Fibroblast of lung (primary cell): ENCODE measurements at regions not wholly inside any gene's neighbourhood (a gene's known extent, or its start where the extent isn't known, plus 50 kb on each side); places are given as distances from the start of the nearest gene placed in this dataset.

Experiments used
- DNase-seq, 2 donors: peaks; one replicate each; pipeline versions ENCODE4 v3.0.0 to v3.0.0-alpha.2; 2010; ENCODE audit warnings: low read depth in 2 of 2
- H2AFZ ChIP-seq: 2 replicates; pipeline ENCODE4 v1.5.1; 2012; ENCODE audit warnings: low read length, control low read depth, inconsistent platforms
- H3K27ac ChIP-seq: 2 replicates; pipeline ENCODE4 v1.5.1; 2011; ENCODE audit warnings: low read length, control low read depth; ENCODE audit not compliant: insufficient read depth
- H3K27me3 ChIP-seq: 2 replicates; pipeline ENCODE4 v1.5.1; 2011; ENCODE audit warnings: mild to moderate bottlenecking, low read length; ENCODE audit not compliant: control insufficient read depth, insufficient read depth
- H3K36me3 ChIP-seq: 2 replicates; pipeline ENCODE4 v1.5.1; 2011; ENCODE audit warnings: low read length; ENCODE audit not compliant: control insufficient read depth, insufficient read depth
- H3K4me1 ChIP-seq: 2 replicates; pipeline ENCODE4 v1.5.1; 2011; ENCODE audit warnings: low read length; ENCODE audit not compliant: control insufficient read depth, insufficient read depth; ENCODE audit errors: extremely low read depth
- H3K4me2 ChIP-seq: 2 replicates; pipeline ENCODE4 v1.5.1; 2011; ENCODE audit warnings: low read length, control low read depth; ENCODE audit not compliant: insufficient read depth; ENCODE audit errors: extremely low read depth
- H3K4me3 ChIP-seq, 4 experiments: fragments of 200-600 bp in 1 of 4; sonication (generic) in 1 of 4; replicated peaks in 1 of 4; 2 replicates each; pipeline ENCODE4 v1.5.1; 2011 to 2016; ENCODE audit warnings: low read length in 4 of 4, low read depth in 3 of 4, mild to moderate bottlenecking in 3 of 4, control low read depth in 2 of 4, inconsistent platforms in 1 of 4, mixed read lengths in 1 of 4; ENCODE audit not compliant: insufficient read depth in 1 of 4; ENCODE audit errors: control extremely low read depth in 1 of 4
- H3K79me2 ChIP-seq: 2 replicates; pipeline ENCODE4 v1.5.1; 2012; ENCODE audit warnings: mild to moderate bottlenecking, low read length, inconsistent platforms; ENCODE audit not compliant: control insufficient read depth, insufficient read depth
- H3K9ac ChIP-seq: 2 replicates; pipeline ENCODE4 v1.5.1; 2011; ENCODE audit warnings: mild to moderate bottlenecking, low read length, control low read depth; ENCODE audit not compliant: insufficient read depth
- H3K9me3 ChIP-seq: 2 replicates; pipeline ENCODE4 v1.5.1; 2012; ENCODE audit warnings: low read depth, low read length; ENCODE audit not compliant: control insufficient read depth, insufficient read depth
- H4K20me1 ChIP-seq: 2 replicates; pipeline ENCODE4 v1.5.1; 2011; ENCODE audit warnings: low read length; ENCODE audit not compliant: control insufficient read depth, insufficient read depth; ENCODE audit errors: extremely low read depth
- EZH2 ChIP-seq: IDR thresholded peaks from 2 replicates; pipeline ENCODE4 v1.5.1; 2012; ENCODE audit warnings: low read length, control low read depth, mild to moderate bottlenecking; ENCODE audit errors: missing control alignments
- TF ChIP-seq, protein P1 (sequence below), 2 donors: IDR thresholded peaks in 1 of 2; conservative IDR thresholded peaks in 1 of 2; 1 replicate in 1 of 2; 2 replicates in 1 of 2; pipeline ENCODE4 v1.5.1; 2011 to 2012; ENCODE audit warnings: low read length in 2 of 2, control low read depth in 1 of 2, inconsistent platforms in 1 of 2, low read depth in 1 of 2, mild to moderate bottlenecking in 1 of 2

- Histone ChIP-seq H3K4me2 (no peak overlapping the region), H3K36me3 (no peaks in the 10 kb centered on the region), H4K20me1 (no peaks in the 10 kb centered on the region), H3K79me2 (no peaks in the 10 kb centered on the region), H3K9me3 (no peaks in the 10 kb centered on the region), H3K4me3 (no peak overlapping the region), H3K9ac (no peak overlapping the region), H3K4me1 (peaks cover 8% of the 10 kb centered on the region), H3K27me3 (no peaks in the 10 kb centered on the region), H3K27ac (no peak overlapping the region), H2AFZ (no peak overlapping the region)
- DNase-seq = no peak
- TF ChIP-seq EZH2 = no peak
- TF ChIP-seq, protein P1, sequence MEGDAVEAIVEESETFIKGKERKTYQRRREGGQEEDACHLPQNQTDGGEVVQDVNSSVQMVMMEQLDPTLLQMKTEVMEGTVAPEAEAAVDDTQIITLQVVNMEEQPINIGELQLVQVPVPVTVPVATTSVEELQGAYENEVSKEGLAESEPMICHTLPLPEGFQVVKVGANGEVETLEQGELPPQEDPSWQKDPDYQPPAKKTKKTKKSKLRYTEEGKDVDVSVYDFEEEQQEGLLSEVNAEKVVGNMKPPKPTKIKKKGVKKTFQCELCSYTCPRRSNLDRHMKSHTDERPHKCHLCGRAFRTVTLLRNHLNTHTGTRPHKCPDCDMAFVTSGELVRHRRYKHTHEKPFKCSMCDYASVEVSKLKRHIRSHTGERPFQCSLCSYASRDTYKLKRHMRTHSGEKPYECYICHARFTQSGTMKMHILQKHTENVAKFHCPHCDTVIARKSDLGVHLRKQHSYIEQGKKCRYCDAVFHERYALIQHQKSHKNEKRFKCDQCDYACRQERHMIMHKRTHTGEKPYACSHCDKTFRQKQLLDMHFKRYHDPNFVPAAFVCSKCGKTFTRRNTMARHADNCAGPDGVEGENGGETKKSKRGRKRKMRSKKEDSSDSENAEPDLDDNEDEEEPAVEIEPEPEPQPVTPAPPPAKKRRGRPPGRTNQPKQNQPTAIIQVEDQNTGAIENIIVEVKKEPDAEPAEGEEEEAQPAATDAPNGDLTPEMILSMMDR (conservative IDR thresholded peaks at IDR 0.05 in 1 of 2, IDR thresholded peaks at IDR 0.05 in 1 of 2; ENCODE audit: low read depth in 1 of 2, low read length in 2 of 2) = no peak
Observed at GRCh38 chr10:114711176-114711868, 53.2 kb upstream of the ABLIM1 start.

DNA sequence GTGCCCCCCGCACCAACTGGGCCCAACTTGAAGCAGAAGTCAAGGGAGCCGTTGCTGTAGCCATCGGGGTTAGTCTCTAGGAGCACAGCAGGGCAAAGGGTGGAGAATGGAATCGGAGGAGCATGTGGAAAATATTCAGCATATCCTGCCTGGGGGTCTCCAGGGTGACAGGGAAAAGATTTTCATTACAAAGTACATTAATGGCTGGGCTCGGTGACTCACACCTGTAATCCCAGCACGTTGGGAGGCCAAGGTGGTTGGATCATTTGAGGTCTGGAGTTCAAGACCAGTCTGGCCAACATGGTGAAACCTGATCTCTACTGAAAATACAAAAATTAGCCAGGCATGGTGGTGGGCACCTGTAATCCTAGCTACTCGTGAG, 53.8 kb upstream of the ABLIM1 start:
- Histone ChIP-seq H3K4me2 (no peak overlapping the region), H3K79me2 (no peaks in the 10 kb centered on the region), H4K20me1 (no peaks in the 10 kb centered on the region), H3K27me3 (no peaks in the 10 kb centered on the region), H2AFZ (no peak overlapping the region), H3K4me3 (no peak overlapping the region), H3K36me3 (no peaks in the 10 kb centered on the region), H3K4me1 (peaks cover 8% of the 10 kb centered on the region), H3K9me3 (no peaks in the 10 kb centered on the region), H3K27ac (no peak overlapping the region), H3K9ac (no peak overlapping the region)
- no peak for TF ChIP-seq EZH2
- TF ChIP-seq, protein P1 (conservative IDR thresholded peaks at IDR 0.05 in 1 of 2, IDR thresholded peaks at IDR 0.05 in 1 of 2; ENCODE audit: low read depth in 1 of 2, low read length in 2 of 2) = no peak
- DNase-seq = no peak

- Histone ChIP-seq H3K4me1 (peaks cover 8% of the 10 kb centered on the region), H3K27ac (no peak overlapping the region), H3K4me2 (no peak overlapping the region), H3K9ac (no peak overlapping the region), H3K79me2 (no peaks in the 10 kb centered on the region), H3K27me3 (no peaks in the 10 kb centered on the region), H3K36me3 (no peaks in the 10 kb centered on the region), H3K9me3 (no peaks in the 10 kb centered on the region), H3K4me3 (no peak overlapping the region), H2AFZ (no peak overlapping the region), H4K20me1 (no peaks in the 10 kb centered on the region)
- no peak for DNase-seq
- TF ChIP-seq, protein P1 (conservative IDR thresholded peaks at IDR 0.05 in 1 of 2, IDR thresholded peaks at IDR 0.05 in 1 of 2; ENCODE audit: low read depth in 1 of 2, low read length in 2 of 2) = no peak
- no peak for TF ChIP-seq EZH2
Observed at GRCh38 chr10:114713525-114714090, 55.5 kb upstream of the ABLIM1 start.
